GM21576 (cell line): ENCODE measurements at regions not wholly inside any gene's neighbourhood (a gene's known extent, or its start where the extent isn't known, plus 50 kb on each side); places are given as distances from the start of the nearest gene placed in this dataset.

Experiments
- ATAC-seq: cut with Tn5 transposase; IDR thresholded peaks from one replicate; pipeline ENCODE4 v1.9.1; 2021; ENCODE audit warnings: mild to moderate bottlenecking, moderate library complexity; ENCODE audit not compliant: unreplicated experiment

DNA sequence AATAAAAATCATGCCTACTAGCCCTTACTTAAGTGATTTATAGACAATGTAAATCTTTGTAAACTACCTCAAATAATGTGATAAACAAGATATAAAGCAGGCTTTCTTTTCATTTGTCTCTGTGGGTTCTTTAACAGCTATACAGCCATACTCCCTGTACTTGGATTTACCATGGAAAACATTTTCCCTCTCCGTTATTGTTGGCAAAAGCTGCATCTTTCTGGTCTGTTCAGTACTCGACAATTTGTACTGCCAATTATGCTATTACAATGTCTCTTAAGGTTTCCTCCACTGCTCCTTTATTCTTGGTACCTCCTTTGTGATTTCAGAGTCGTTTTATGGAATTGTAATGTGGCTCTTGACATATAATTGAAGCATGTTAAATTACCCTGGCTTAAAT is 426.3 kb upstream of the PKDCC start:
- ATAC-seq = no peak

DNA sequence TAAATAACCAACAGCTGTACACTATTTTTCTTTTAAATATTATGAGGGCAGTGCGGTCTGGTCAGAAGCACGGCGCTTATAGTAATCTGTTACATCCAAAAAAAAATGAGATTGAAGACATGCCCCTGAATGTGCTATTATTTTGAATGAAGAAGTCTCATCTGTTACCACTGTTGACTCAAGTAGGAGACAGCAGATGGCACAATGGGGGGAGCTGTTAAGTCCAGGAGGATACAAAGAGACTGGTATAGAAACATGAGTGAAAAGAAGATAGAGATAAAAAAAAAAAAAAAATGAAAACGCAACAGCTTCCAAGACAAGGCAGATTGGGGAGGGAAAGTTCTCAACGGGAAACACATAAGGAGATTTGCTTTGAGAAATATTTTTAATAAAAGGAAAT is 425.5 kb upstream of the PKDCC start:
- no peak for ATAC-seq

DNA sequence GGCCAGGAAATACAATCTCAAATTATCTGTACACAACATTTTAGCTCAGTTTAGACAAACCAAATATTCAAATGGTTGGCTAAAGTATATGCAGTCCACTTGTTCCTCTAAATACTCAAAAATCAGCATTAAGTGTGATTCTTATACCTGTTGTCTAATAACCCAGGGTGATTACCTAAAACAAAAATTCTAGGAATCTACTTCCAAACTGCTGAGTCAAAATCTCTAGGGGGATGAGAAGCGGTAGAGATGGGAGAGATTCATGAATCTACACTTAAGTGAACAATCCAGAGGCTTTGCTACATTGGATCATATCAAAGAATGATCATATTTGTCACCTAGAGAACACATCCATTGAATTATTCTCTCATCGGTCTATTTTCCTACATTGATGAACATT is 420.9 kb upstream of the PKDCC start:
- ATAC-seq = no peak

DNA sequence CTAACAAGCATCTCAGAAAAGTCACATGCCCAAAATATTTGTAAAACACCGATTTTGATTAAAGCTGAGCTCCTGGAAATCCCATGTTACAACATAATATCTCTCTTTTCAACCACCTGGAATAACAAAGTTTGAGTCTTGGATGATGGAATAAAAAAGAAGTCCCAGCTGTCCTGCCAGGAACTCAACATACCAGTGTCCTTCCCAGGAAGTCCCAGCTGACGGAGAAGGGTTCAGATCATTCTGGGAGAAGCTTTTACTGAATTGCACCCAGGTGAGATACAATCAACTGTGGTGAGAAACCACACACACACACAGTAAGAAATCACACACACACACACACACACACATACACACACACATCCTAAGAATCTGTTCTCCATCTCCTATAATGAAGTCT is 413.1 kb upstream of the PKDCC start:
- ATAC-seq = no peak

DNA sequence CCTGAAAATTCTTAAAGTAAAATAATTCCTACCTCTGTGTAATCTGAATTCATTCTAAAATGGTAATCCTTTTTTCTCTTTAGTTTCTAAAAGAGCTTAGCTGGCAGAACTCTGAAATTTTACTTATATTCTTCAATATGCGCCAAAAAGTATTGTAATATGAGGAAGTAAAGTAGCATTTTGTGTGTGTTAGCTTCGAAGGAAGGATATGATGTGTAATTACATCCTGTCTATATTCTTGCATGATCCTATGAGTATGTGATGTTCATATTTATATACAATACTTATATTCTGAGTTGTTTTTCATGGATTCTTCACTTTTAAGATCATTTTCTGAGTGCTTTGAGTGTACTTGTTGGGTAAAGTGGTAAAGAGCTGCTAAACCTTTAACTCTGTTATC is 402.9 kb upstream of the PKDCC start:
- ATAC-seq = no peak

DNA sequence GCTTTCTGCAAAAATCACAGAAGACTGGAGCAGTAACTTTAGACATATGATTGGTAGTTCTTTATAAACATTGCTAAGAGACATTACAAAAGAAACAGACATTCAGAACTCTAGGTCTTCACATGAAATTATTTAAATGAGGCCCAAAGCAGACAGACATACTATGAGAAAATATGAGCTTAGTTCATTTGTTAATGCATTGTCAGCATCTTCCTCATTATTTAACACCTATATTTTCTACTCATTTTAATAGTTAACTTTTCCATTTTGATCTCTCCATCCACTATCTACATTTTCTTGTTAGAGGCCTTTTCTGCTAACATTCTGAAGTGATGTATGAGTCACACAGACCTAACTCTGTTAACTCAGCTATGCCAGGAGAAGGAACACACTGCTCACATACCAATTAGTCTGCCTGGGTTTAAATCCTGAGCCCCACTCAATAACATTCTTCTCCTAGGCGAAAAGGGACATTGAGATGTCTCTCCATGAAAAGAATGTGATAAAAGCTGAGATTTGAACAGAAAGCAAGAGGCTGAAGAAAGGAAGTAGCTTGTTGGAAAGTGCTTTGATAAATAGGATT is 400.3 kb upstream of the PKDCC start:
- ATAC-seq = no peak

DNA sequence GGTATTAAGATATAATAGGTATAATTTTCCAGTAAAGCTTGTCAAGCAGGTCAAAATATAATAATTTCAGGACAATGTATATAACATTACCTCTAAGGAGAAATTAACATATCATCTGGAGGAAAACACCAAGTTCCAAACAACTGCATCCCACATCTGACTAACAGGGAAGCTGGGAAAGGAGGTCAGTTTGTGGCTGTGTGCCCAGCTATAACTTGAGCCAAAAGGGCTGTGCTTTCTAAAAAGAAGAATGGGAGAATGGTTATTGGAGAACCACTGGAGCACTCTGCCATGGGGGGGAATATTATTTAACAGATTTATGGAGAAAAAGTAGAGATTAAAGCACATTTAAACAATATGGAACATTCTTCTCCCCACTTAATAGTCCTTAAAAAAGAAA is 390.6 kb upstream of the PKDCC start:
- ATAC-seq = no peak

DNA sequence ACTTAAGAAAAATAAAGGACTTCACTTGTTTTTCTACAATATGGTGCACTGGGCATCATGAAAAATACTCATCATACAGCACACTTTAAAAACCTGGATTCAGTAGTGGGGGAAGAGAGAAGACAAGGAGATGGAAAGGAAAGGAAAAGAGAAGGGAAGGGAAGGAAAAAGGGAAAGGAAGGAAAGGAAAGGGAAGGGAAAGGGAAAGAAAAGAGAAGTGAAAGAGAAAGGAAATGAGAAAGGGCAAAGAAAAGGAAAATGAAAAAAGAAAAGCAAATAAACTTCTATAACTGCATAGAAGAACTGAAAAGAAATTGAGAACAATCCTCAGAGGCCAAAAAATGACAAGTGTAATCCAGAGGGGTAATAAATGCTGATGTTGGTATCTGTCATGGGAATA is 388.1 kb upstream of the PKDCC start:
- no peak for ATAC-seq

DNA sequence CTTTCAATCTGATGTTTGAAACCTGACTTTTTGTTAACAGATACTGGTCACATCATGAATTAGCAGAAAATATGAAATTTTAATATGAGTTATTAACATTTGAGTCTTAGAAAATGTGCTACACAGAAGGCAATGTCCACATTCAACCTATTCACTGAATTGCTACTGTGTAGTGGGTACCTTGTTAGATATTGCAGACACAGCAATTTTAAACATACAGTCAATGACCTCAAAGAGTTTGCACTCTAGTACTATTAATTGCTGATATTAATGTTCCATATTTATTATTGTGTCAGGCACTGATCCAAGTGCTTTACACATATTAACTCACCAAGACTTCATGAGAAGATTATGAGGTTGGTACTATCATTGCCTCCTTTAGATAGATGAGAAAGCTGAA is 385.4 kb upstream of the PKDCC start:
- no peak for ATAC-seq

DNA sequence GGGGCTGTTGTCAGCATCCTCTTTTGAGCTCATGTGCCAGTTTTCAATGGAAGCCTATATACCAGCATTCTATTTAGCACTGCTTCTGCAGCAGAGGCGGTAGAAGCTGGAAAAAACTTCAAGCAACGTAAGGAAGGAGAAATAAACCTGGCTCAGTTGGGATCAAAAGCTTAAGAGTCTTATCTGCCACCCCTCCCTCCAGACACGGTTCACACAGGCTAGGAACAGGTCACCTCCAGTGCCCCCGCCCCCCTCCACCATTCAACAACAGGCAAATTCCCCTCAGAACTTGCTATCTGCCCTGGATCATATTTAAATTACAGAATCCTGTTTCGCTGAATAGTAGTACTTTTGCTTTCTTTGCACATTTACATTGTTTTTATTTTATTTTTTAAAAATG is 384.8 kb upstream of the PKDCC start:
- ATAC-seq = no peak

DNA sequence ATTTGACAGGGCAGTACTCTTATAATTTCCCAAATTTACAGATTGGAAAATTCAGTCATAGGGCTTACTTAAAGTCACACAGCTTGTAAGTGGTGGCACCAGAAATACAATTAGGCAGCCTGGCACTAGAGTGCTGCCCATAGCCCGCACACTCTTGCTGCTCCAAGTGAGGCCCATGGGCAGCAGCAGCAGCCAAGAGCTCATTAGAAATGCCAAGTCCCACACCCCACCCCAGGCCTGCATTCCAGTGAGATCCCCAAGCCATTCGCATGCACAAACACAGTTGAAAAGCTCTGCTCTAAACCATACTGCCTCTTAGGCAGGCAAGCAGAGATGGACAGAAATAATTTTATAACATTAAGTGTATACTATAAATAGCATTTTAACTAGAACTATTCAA is 379.3 kb upstream of the PKDCC start:
- no peak for ATAC-seq

DNA sequence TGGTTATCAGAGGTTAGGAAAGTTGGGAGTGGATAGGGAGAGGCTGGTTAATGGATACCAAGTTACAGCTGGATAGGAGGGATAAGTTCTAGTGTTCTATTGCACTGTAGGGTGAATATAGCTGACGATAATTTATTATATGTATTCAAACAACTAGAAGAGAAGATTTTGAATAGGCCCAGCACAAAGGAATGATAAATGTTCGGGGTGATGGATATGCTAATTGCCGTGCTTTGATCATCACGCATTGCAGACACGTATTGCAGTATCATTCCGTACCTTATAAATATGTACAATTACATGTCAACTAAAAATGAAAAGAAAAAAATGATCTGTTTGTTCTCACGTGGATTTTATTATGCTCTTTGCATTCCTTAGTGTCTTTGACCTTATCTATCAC is 369.2 kb upstream of the PKDCC start:
- no peak for ATAC-seq

DNA sequence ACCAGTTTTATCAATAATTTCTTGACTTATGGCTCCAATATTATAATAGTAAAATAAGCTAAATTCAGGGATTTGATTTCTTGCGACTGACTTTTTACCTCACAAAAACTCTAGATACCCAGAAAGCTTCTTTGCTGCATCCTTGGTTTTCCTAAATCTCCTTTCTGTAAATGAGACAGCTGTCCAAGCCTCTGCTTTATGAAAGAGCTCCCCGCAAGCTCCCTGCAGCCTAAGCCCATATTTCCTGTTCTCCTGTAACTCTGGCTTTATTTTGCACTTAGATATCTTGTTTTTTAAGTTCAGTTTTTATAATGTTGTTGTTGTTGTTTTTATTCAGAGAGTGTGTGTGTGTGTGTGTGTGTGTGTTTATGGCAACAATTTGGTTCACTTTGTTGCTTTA is 361.7 kb upstream of the PKDCC start:
- ATAC-seq = no peak

DNA sequence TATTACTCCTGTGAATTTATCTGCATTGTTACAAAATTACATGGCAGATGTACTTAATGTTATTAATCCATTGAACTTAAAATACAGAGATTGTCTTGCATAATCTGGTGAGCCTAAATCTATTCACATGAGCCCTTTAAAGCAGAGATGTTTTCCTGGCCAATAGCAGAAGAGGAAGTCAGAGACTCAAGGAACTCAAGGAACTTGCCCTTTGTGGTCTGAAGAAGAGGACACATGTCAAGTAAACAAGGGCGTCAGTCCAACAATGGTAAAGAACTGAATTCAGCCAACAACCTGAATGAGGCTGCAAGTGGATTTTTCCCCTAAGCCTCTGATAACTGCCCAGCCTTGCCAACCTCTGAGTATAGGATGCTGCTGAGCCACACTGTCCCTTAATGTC is 356.3 kb upstream of the PKDCC start:
- ATAC-seq = no peak

DNA sequence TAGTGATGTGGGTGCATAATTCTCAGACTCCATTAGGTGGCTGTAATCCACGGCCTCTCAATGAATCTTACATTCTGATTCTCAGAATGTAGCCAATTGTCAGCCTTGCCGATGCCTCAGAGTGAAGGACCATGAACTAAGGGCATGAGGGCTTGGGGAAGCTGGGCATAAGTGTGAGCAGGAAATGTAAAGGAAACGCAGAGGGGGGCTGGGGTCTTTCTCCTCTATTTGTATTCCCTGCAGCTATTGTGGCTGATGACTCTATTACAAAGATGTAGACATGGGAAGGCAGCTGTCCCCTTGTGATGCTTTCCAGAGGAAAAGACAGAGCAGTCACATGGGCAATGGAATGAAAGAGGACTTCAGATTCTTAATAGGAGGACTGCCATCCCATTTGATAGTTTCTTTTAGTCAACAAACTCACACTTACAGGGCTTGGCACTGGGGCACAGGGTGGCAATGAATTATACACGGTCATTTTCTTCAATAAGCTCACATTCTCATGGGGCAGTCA is 353.2 kb upstream of the PKDCC start:
- no peak for ATAC-seq

DNA sequence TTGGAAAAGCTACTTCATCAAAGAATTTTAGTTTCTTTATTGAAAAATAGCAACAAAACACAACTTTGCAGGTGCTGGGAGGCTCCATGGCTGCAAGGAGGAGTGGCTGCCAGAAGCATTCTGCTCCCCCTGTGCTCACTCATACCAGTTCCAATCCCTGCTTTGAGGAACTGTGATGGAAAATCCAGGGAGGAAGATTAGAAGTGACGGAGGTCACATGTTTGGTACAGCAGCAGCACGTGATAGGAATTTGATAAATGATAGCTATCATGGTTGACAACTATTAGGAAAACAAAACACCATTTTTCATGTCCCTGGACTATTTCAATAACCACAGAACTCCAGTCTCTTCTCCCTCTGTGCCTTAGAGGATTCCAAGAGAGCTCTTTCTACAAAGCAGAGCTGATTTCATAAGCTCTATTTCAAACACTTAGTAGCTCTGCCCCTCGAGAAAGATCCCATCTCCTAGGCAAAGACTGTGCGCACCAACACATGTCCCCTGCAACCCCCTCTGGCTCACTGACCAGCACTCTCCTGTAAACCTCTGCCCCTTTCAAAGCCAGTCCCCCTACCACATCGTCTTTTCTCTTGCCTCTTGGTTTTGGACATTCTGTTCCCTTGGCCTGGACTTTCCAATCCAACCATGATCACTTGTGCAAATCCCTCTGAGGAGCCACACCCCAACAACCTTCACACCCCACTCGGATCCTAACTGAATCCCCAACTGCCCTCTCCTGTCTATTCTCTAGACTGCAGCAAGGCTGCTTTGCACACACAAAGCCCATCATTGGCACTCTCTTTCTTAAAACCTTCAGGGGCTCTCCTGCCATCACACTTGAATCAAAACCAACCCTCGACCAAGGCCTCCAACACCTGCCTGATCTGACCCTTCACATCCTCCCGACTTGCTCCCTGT is 352.4 kb upstream of the PKDCC start:
- ATAC-seq = no peak

DNA sequence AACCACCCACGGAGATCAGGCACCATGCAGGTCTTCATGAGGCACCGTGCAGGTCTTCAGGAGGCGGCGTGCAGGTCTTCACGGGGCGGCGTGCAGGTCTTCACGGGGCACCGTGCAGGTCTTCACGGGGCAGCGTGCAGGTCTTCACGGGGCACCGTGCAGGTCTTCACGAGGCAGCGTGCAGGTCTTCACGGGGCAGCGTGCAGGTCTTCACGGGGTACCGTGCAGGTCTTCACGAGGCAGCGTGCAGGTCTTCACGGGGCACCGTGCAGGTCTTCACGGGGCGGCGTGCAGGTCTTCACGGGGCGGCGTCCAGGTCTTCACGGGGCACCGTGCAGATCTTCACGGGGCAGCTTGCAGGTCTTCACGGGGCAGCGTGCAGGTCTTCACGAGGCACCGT is 350.4 kb upstream of the PKDCC start:
- ATAC-seq = no peak

DNA sequence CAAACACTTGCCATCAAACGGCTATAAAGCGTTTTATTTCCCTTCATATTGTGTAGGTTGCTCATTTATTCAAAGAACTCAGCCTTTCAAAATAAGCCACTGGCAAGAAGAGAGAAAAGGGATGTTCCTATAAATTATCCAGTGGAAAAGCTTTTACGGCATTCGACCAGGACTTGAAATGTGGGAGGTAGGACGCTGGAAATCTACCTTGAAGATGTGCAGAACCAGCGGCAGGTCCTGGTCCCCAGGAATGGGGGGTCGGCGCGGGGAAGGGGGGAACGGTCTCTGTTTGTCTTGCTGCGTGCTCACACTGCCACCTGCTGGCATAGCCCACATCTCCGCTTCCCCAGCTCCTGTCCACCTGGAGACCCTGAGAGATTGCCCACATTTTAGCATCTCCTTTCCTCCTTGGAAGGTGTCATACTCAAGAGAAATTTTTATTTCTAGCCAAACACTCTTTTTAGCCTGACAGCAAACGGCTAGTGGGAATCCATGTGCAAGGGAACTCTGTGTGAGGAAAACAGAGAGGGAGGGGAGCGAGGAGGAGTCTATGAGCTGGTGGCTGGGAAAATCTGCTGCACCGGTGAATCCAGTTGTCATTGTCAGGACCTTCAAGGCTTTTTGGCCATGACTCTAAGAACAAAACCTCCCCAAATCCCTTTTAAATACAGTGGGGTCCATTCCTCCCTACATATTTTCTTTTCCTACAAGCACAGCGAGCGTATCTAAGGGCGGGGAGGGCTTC is 349.0 kb upstream of the PKDCC start:
- no peak for ATAC-seq

DNA sequence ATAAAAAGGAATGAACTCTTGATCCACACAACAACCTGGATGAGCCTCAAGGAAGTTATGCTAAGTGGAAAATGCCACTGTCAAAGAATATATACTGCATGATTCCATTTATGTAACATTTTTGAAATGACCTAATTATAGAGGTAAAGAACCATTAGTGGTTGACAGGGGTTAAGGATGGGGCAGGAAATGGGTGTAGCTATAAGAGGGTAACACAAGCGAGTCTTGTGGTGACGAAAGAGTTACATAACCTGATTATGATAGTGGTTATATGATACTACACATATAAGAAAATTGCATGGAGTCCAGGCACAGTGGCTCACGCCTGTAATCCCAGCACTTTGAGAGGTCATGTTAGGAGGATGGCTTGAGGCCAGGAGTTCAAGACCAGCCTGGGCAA is 346.6 kb upstream of the PKDCC start:
- ATAC-seq = no peak

DNA sequence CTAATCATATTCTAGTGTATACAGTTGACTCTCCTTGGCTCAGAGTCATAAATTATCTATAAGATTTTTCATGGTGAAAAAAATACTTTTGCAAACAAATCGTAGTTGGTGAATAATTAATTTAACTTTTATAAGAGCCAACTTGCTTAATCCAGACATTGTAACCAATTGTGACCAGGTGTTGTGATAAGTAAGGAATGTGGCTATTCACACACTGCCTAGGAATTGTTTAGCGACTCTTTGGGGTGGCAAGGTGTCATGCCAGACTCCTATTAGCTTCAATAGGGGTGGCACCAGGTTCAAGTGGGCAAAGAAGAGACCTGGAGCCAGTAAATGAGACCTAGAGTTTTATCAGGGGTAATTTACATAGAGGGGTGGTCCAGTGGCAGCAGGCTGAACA is 344.7 kb upstream of the PKDCC start:
- ATAC-seq = no peak

DNA sequence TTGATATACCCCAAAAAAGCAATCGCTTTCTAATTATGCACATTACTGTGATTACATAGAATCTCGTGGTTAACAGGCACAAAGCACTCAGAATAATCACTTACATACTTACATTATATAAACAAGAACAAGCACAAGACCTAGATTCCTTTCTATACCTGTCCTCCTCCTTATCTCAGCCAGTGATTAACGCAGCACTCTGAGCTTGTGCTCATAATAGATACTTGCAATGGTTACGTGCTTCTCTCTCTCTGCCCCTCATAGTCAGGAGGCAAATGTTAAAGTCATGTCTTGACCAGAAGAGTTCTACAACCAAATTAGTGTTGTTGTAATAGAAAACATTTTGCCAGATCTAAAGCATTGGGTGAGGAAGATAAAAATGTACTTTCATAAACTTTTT is 342.2 kb upstream of the PKDCC start:
- no peak for ATAC-seq

DNA sequence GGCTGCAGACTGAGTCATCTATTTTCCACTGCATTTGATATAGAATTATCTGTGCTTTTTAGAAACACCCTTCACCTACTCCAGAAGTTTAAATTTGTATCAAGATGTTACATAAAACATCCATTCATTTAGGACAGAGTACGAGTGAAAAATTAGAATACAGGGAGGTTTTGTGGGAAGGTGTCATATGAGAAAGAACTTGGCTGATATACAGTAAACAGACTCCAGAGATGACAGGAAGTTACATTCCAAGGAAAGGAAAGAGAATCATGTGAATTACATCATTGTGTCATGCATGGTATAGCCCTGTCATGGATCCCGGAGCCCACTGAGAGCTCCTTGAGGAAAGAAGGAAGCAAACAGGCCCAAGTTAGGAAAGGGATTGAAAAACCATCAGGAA is 341.5 kb upstream of the PKDCC start:
- no peak for ATAC-seq
